Left ventricle myocardium superior (tissue), 1 donor: ENCODE measurements at regions not wholly inside any gene's neighbourhood (a gene's known extent, or its start where the extent isn't known, plus 50 kb on each side); places are given as distances from the start of the nearest gene placed in this dataset.

Source experiments
- ATAC-seq: fragments of 200-7000 bp; cut with Tn5 transposase; one replicate; pipeline ENCODE4 v1.9.1; 2020; ENCODE audit warnings: mild to moderate bottlenecking, moderate library complexity
- DNase-seq: peaks from one replicate; pipeline ENCODE4 v3.0.0-alpha.2; 2020
- intact Hi-C: fragments of 100-400 bp; cut with micrococcal nuclease; formaldehyde crosslinking; loops from one replicate; pipeline ENCODE4 v1.11.0; 2022
- donor health status: DM: no; HTN: yes; CAD: no; lungs with severe emphysema.

GRCh38 chr15:73803806-73804205, 50.7 kb upstream of the INSYN1 start:
- DNase-seq, result no peak
- ATAC-seq, result no peak
- intact Hi-C loops, result no loop called here

- intact Hi-C loops, result no loop called here
- no peak for ATAC-seq
- no peak for DNase-seq
Measured at GRCh38 chr15:73805504-73806089, 52.4 kb upstream of the INSYN1 start.

GRCh38 chr15:73806698-73807483, 53.7 kb upstream of the INSYN1 start:
- intact Hi-C loops, result no loop called here
- ATAC-seq (no peak), DNase-seq (no peak)

GRCh38 chr15:73807865-73808264, 54.7 kb upstream of the INSYN1 start:
- intact Hi-C loops, result no loop called here
- no peak for ATAC-seq
- no peak for DNase-seq

- intact Hi-C loops, result no loop called here
- DNase-seq (peak; percentile 49), ATAC-seq (peak; percentile 85)
Measured at GRCh38 chr15:73809728-73810501, 56.8 kb upstream of the INSYN1 start.

- no peak for ATAC-seq
- no peak for DNase-seq
- intact Hi-C loops, result no loop called here
Measured at GRCh38 chr15:73812806-73813465, 59.8 kb upstream of the INSYN1 start.

GRCh38 chr15:73813589-73813988, 59.8 kb upstream of the TBC1D21 start:
- DNase-seq (no peak), ATAC-seq (no peak)
- intact Hi-C loops, result no loop called here

GRCh38 chr15:73818308-73818985, 54.9 kb upstream of the TBC1D21 start:
- no peak for ATAC-seq
- intact Hi-C loops, result no loop called here

GRCh38 chr15:73821181-73821580, 52.2 kb upstream of the TBC1D21 start:
- intact Hi-C loops, result no loop called here
- ATAC-seq, result no peak
- no peak for DNase-seq

More at GRCh38 chr15:73818308-73818985, 54.9 kb upstream of the TBC1D21 start:
- DNase-seq, result no peak

- DNase-seq (no peak), ATAC-seq (no peak)
- intact Hi-C loops, result no loop called here
Measured at GRCh38 chr15:73822998-73823397, 50.4 kb upstream of the TBC1D21 start.
